Skeletal muscle cell (primary cell): ENCODE measurements at regions not wholly inside any gene's neighbourhood (a gene's known extent, or its start where the extent isn't known, plus 50 kb on each side); places are given as distances from the start of the nearest gene placed in this dataset.

ENCODE experiments used
- DNase-seq: peaks from one replicate; pipeline ENCODE4 v3.0.0-alpha.2; 2010; ENCODE audit warnings: low read depth
- H3K4me3 ChIP-seq: 2 replicates; pipeline ENCODE4 v1.5.1; 2011; ENCODE audit warnings: low read depth, mild to moderate bottlenecking, control low read depth, low read length, moderate library complexity

DNA sequence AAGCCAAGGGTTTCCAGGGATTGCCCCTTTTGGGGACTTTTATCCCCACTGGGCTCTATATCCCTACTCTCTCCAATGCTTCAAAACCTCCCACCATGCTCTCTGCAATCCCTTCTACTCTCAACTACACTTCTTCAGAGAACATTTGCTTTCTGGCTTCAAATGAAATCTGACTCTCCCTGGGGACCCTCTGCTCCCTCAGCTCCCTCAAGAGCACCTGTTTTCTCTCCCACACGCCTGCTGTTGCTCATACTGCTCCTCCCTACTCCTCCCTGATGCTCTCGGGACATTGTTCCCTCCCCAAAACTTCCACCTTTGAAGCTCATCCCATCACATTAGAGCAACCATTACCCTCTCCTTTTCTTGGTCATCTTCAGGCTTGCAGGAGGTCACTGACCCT lies 344.9 kb downstream of the CDK5RAP2 start:
- DNase-seq = no peak
- H3K4me3 ChIP-seq = no peak overlapping the region

DNA sequence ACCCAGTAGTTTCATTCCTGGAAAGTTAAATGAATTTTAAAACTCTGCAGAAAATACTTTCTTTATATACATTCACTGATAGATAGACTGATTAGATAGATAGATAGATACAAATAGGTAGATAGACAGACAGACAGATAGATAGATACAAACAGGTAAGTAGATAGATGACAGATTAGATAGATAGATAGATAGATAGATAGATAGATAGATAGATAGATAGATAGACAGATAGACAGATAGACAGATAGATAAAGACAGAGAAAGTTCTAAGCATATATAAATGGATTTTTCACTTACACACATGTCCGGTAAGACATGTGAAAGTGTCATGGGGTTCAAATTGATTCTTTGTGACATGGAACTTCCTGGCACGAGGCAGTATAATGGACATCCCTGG lies 349.7 kb downstream of the CDK5RAP2 start:
- no peak overlapping the region for H3K4me3 ChIP-seq
- DNase-seq = no peak

- H3K4me3 ChIP-seq = no peak overlapping the region
- no peak for DNase-seq
Measured at GRCh38 chr9:120221844-120222243, 358.1 kb downstream of the CDK5RAP2 start.

DNA sequence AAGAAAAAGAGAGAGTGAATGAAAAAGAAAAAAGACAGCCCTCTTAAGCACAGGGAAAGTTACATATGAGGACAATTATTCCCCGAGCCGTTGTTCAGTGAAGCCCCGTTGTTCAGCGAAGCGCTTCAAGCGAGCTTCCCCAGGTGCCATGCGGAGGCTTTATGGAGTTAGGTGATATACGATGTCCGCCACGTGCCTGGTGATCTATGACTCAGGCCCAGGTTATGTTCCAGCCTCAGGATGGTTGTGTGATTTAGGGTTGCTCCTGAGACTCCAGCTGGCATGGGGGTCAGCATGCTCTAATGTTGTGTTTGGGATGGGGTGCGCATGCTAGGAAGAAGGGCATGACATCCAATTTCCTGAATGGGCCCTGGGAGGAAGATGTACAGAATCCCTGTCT lies 365.6 kb downstream of the CDK5RAP2 start:
- H3K4me3 ChIP-seq = no peak overlapping the region
- DNase-seq = no peak

DNA sequence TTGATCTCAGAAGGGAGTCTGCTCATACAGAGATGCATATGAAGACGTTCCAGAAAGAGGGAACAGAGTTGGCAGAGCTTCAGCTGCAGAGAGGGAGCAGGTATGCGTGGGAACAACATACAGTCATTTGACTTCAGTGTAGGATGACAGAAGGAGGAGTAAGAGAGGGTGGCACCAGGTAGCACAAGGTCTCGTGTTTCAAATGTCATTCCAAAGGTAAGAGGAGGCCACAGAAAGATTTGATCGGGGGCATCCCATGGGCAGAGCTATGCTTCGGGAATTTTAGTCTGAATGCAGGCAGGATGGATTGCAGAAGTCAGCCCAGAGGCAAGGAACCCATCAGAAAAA lies 367.1 kb downstream of the CDK5RAP2 start:
- no peak overlapping the region for H3K4me3 ChIP-seq
- DNase-seq = no peak

- H3K4me3 ChIP-seq = no peak overlapping the region
- DNase-seq = no peak
Measured at GRCh38 chr9:120212153-120212852, 367.7 kb downstream of the CDK5RAP2 start.

DNA sequence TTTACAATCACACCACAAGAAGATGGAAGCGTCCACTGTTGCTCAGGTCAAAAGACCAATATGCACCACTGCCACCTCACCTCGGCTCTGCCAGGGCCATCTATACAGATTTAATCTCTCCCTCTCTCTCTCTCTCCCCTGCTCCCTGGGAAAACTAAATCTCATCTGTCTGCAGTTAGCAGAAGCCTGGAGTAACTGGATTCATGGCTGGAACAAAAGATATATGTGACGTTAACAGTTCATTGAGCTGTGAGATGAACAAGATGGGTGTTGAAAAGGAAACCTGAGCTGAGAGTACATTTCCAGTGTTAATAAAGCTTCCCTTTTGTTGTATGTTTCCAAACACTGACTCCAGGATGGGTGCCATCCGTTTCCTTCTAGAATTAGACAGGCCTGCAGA lies 369.7 kb downstream of the CDK5RAP2 start:
- H3K4me3 ChIP-seq = no peak overlapping the region
- no peak for DNase-seq

- DNase-seq = no peak
- no peak overlapping the region for H3K4me3 ChIP-seq
Measured at GRCh38 chr9:120202856-120203654, 376.9 kb downstream of the CDK5RAP2 start.

GRCh38 chr9:120198027-120198426 lies 381.9 kb downstream of the CDK5RAP2 start:
- DNase-seq = no peak
- no peak overlapping the region for H3K4me3 ChIP-seq

DNA sequence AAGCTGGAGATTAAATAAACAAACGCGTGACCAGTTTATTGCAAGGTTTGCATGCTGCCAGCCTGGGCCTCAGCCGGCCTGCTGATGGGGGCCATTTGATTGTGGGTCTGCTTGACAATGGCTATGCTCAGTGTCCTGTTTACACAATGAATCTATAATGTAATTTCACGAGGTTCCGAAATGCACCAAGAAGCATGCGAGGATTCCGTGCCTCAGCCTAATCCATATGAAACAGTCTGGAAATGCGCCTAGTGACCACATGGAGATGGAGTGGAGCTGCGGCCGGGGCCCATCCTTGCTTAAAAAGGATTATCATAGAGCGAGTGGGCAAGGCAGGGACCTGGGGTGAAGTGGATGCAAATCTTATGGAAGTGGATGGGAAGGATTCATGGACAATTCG lies 382.4 kb downstream of the CDK5RAP2 start:
- no peak overlapping the region for H3K4me3 ChIP-seq
- DNase-seq = no peak

GRCh38 chr9:120191141-120191540 lies 388.8 kb downstream of the CDK5RAP2 start:
- H3K4me3 ChIP-seq = no peak overlapping the region
- no peak for DNase-seq

GRCh38 chr9:120187758-120188157 lies 392.2 kb downstream of the CDK5RAP2 start:
- no peak overlapping the region for H3K4me3 ChIP-seq
- no peak for DNase-seq

GRCh38 chr9:120186276-120186675 lies 393.7 kb downstream of the CDK5RAP2 start:
- H3K4me3 ChIP-seq = no peak overlapping the region
- no peak for DNase-seq

DNA sequence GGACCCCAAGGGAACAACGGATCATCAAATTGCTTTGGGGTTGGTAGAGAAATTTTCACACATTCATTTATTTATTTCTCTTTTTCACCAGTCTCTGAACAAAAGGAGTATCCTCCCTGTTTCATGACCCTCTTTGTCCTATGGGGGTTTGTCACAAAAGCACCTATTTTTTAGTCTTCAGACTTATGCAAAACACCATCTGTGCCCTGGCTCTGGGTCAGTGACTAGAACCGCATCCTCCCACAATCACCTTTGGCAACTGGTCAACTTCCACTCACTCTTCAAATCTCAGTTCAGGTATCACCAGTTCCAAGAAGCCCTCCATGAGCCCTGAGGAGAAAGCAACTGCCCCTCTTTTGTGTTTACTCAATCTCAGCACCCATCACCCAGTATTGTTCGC lies 395.7 kb downstream of the CDK5RAP2 start:
- no peak for DNase-seq
- H3K4me3 ChIP-seq = no peak overlapping the region

GRCh38 chr9:120183615-120184014 lies 396.4 kb downstream of the CDK5RAP2 start:
- DNase-seq = no peak

DNA sequence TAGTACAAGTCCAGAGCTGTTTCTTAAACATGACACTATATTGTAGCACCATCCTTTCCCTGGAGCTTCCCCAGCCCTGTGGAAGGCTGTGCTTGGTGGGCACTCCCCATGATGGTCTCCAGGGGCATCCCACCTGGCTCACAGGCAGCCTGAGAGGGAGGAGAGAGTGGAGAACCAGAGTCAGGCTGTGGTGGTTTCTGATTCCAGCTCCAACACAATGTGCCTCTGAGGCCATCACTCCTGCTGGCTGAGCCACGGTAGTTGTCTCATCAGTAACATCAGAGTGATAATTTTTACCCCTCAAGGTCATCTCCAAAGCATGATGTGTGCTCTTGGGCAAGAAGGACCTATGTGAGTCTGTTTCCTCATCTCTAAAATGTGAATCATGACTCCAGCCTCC lies 398.0 kb downstream of the CDK5RAP2 start:
- no peak overlapping the region for H3K4me3 ChIP-seq
- no peak for DNase-seq

More at GRCh38 chr9:120183615-120184014, 396.4 kb downstream of the CDK5RAP2 start:
- H3K4me3 ChIP-seq = no peak overlapping the region

DNA sequence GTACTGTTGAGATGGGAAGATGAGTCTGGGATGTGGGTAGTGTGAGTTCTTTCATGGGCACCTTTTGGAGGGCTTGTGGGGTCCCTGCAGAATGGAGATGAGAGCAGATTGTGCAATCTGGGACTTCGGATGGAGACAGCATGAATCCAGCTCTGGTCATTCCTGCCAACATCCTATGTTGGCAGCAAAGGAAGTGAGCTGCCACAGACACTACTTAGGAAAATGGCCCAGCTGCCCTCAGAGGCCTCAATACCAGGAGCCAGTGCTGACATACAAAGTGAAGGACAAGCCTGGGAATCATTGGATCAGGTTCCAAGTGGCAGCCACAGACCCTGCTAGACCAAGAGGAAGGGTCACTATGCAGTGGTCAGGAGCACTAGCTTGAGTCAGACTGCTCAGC lies 402.8 kb downstream of the CDK5RAP2 start:
- no peak for DNase-seq
- no peak overlapping the region for H3K4me3 ChIP-seq

GRCh38 chr9:120175031-120175430 lies 404.9 kb downstream of the CDK5RAP2 start:
- H3K4me3 ChIP-seq = no peak overlapping the region
- DNase-seq = no peak

- H3K4me3 ChIP-seq = no peak overlapping the region
- no peak for DNase-seq
Measured at GRCh38 chr9:120161776-120162175, 418.2 kb downstream of the CDK5RAP2 start.

- DNase-seq = no peak
- no peak overlapping the region for H3K4me3 ChIP-seq
Measured at GRCh38 chr9:120158221-120158620, 421.7 kb downstream of the CDK5RAP2 start.

DNA sequence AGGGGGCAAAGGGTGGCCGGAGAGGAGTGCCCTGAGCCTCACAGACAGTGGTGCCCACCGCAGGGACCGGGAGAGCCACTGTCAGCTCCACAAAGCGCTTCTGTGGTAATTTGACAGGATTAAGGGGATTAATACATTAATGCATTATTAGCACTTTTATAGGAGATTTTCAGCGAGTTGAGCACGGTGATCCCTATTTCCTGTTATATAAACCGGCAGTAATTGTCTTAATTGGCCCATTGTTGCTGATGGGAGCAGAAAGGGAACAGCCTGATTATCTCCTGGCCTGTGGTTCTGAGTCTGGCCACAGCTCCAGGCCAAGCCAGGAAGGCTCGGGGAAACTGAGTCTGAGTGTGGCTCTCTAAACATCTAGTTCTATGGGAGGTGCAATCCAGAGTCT lies 423.6 kb downstream of the CDK5RAP2 start:
- H3K4me3 ChIP-seq = no peak overlapping the region
- DNase-seq = no peak
